PFSK-1 (cell line): ENCODE measurements at regions not wholly inside any gene's neighbourhood (a gene's known extent, or its start where the extent isn't known, plus 50 kb on each side); places are given as distances from the start of the nearest gene placed in this dataset.

Source experiments
- FOXP2 ChIP-seq: optimal IDR thresholded peaks from 2 replicates; pipeline ENCODE3; 2011; ENCODE audit warnings: borderline replicate concordance, control low read depth, inconsistent platforms; ENCODE audit not compliant: insufficient read depth; ENCODE audit errors: extremely low read length, extremely low read depth
- POLR2AphosphoS5 ChIP-seq: IDR thresholded peaks from 2 replicates; pipeline ENCODE4 v1.6.1; 2012; ENCODE audit warnings: low read depth, mild to moderate bottlenecking, control low read depth, low read length, moderate library complexity
- SIN3A ChIP-seq: IDR thresholded peaks from 2 replicates; pipeline ENCODE4 v1.6.1; 2012; ENCODE audit warnings: mild to moderate bottlenecking, low read length, moderate library complexity, borderline replicate concordance; ENCODE audit not compliant: insufficient read depth
- TAF1 ChIP-seq: IDR thresholded peaks from 2 replicates; pipeline ENCODE4 v1.6.1; 2012; ENCODE audit warnings: low read length, control low read depth, borderline replicate concordance; ENCODE audit not compliant: insufficient read depth
- TF ChIP-seq, protein P1 (sequence below), 2 experiments: IDR thresholded peaks; 2 replicates each; pipeline versions ENCODE4 v1.6.1 to v1.8.0; 2011 to 2012; ENCODE audit warnings: low read depth in 2 of 2, low read length in 2 of 2, control low read depth in 1 of 2, inconsistent platforms in 1 of 2, mild to moderate bottlenecking in 1 of 2, moderate library complexity in 1 of 2; ENCODE audit not compliant: insufficient read depth in 1 of 2

DNA sequence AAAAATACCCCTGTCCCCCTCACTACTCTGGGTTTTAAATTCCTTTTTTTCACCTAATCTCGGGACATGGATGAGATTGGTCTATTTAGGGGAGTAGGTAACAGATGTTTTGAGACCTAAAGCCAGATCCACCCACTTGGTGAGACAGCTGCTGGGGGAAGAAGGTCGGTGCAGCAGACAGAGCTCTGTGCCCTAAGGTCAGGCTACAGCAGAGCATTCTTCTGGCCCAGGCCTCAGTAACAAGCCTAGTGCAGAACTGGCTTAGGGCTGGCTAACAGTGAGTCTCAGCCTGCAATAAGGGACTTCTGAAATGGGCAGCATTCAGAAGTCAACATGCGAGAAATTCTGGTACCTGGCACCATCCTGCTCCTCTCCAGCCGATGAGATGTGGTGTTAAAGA, 444.9 kb upstream of the KIRREL3 start:
- no peak for TF ChIP-seq POLR2AphosphoS5
- no peak for TF ChIP-seq SIN3A
- TF ChIP-seq, protein P1, sequence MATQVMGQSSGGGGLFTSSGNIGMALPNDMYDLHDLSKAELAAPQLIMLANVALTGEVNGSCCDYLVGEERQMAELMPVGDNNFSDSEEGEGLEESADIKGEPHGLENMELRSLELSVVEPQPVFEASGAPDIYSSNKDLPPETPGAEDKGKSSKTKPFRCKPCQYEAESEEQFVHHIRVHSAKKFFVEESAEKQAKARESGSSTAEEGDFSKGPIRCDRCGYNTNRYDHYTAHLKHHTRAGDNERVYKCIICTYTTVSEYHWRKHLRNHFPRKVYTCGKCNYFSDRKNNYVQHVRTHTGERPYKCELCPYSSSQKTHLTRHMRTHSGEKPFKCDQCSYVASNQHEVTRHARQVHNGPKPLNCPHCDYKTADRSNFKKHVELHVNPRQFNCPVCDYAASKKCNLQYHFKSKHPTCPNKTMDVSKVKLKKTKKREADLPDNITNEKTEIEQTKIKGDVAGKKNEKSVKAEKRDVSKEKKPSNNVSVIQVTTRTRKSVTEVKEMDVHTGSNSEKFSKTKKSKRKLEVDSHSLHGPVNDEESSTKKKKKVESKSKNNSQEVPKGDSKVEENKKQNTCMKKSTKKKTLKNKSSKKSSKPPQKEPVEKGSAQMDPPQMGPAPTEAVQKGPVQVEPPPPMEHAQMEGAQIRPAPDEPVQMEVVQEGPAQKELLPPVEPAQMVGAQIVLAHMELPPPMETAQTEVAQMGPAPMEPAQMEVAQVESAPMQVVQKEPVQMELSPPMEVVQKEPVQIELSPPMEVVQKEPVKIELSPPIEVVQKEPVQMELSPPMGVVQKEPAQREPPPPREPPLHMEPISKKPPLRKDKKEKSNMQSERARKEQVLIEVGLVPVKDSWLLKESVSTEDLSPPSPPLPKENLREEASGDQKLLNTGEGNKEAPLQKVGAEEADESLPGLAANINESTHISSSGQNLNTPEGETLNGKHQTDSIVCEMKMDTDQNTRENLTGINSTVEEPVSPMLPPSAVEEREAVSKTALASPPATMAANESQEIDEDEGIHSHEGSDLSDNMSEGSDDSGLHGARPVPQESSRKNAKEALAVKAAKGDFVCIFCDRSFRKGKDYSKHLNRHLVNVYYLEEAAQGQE (IDR thresholded peaks at IDR 0.05; ENCODE audit: insufficient read depth in 1 of 2, low read depth in 2 of 2, low read length in 2 of 2), result no peak
- no peak for TF ChIP-seq TAF1
- no peak for TF ChIP-seq FOXP2

DNA sequence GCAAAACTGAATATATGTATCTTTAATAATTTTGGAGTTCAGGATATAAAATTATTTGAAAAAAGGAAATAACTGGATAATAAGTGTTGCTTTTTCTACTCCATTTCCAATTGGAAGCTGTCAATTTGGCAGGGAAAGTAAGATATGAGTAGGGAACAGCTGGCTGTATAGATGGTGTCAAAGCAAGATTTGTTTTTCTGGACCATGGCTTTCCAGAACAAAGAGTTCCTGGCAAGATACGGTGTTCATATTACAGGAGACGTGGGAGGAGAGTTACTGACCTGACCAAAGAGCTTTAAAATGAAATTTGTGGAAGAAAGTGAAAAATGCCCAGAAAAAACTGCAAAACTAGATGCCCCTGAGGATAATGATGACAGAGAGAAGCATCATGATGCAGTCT, 442.7 kb upstream of the KIRREL3 start:
- TF ChIP-seq TAF1, result no peak
- no peak for TF ChIP-seq POLR2AphosphoS5
- TF ChIP-seq SIN3A, result no peak
- TF ChIP-seq, protein P1 (IDR thresholded peaks at IDR 0.05; ENCODE audit: insufficient read depth in 1 of 2, low read depth in 2 of 2, low read length in 2 of 2), result no peak
- TF ChIP-seq FOXP2, result no peak

DNA sequence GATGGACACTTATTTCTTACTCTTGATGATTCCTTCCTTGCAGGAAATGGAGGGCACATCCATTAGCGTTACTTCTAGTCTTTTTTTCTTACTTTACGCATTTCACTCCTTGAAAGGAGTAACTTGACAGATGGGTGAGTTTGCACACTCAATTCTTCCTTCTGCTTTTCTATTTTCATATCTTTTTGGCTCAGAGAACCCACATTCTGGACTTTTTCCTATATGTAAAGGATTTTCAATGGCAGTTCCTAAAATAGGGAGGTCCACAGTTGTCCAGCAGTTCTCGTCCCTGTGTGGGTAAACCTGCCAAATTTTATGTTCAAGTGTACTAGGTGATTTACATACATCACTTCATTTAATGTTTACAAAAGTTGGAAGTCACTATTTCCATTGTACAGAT, 440.0 kb upstream of the KIRREL3 start:
- TF ChIP-seq FOXP2 (no peak), SIN3A (no peak), TAF1 (no peak), POLR2AphosphoS5 (no peak)
- TF ChIP-seq, protein P1 (IDR thresholded peaks at IDR 0.05; ENCODE audit: insufficient read depth in 1 of 2, low read depth in 2 of 2, low read length in 2 of 2), result no peak

DNA sequence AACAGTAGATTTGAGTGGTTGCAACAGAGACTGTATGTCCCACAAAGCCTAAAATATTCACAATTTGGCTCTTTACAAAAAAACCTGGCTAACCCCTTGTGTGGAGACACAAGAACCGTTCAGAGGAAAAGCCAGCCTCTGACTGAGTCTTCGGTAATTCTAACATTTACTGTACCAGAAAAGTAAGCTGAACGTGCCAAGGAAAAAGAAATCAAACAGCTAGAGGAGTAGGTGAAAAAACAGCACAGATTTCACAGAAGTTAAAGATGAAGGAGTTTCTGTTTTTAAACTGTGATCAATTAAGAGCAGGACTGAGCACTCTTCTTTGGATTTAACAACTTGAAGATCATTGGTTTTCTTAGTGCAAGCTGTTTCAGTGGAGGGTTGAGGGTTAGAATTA, 424.7 kb upstream of the KIRREL3 start:
- TF ChIP-seq TAF1, result no peak
- no peak for TF ChIP-seq FOXP2
- TF ChIP-seq POLR2AphosphoS5, result no peak

DNA sequence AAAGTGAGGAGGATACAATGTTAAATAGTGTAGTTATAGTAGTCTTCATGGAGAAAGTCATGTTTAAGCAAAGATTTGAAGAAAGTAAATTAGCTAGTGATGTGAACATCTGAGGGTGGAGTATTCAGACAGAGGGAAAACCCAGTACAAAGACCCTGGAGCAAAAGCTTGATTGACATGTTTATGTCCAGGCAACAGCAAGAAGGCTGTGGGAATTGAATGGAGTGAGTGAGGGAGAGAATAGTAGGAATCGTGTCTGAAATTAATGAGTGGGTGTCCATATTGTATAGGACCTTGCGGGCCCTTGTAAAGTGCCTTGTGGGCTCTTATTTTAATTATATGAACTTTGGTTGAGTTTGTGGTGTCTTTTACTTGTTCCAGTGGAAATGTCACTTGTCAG, 424.1 kb upstream of the KIRREL3 start:
- TF ChIP-seq TAF1, result no peak
- TF ChIP-seq POLR2AphosphoS5, result no peak
- TF ChIP-seq FOXP2, result no peak
- TF ChIP-seq SIN3A, result no peak
- TF ChIP-seq, protein P1 (IDR thresholded peaks at IDR 0.05; ENCODE audit: insufficient read depth in 1 of 2, low read depth in 2 of 2, low read length in 2 of 2), result no peak
